NB4 (cell line): ENCODE measurements at regions not wholly inside any gene's neighbourhood (a gene's known extent, or its start where the extent isn't known, plus 50 kb on each side); places are given as distances from the start of the nearest gene placed in this dataset.

Experiments used
- DNase-seq: peaks from one replicate; pipeline ENCODE4 v3.0.0; 2010; ENCODE audit warnings: low read depth
- H3K4me3 ChIP-seq: one replicate; pipeline ENCODE4 v1.5.1; 2011; ENCODE audit warnings: mild to moderate bottlenecking, low read depth, low read length, moderate library complexity
- CTCF ChIP-seq: IDR thresholded peaks from one replicate; pipeline ENCODE4 v1.5.1; 2012; ENCODE audit warnings: low read depth, low read length
- MAX ChIP-seq: IDR thresholded peaks from 2 replicates; pipeline ENCODE4 v1.6.1; 2011; ENCODE audit warnings: low read depth, low read length
- MYC ChIP-seq: IDR thresholded peaks from 2 replicates; pipeline ENCODE4 v1.6.1; 2011; ENCODE audit warnings: low read depth, low read length
- POLR2A ChIP-seq: IDR thresholded peaks from 2 replicates; pipeline ENCODE4 v1.6.1; 2011; ENCODE audit warnings: mild to moderate bottlenecking; ENCODE audit not compliant: insufficient read length; ENCODE audit errors: extremely low read depth

DNA sequence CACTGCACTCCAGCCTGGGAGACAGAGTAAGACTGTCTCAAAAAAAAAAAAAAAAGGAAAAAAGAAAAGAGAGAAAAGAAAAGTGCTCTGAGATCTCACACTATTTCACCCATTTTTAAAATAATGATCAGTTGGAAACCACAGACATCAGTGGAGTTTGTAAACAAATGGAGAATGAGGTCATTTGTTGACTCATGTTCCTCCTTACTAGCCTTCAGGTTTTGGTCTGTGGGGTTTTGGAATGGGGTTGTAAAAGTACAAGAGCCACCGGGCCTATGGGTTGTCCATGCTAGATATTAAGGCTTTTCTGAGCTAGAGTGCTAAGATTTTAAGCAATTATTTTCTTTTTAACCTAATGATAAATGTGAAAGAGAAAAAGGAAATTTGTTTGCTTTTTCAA, 104.4 kb upstream of the PRL start:
- TF ChIP-seq POLR2A (no peak), MAX (no peak), MYC (no peak), CTCF (no peak)

DNA sequence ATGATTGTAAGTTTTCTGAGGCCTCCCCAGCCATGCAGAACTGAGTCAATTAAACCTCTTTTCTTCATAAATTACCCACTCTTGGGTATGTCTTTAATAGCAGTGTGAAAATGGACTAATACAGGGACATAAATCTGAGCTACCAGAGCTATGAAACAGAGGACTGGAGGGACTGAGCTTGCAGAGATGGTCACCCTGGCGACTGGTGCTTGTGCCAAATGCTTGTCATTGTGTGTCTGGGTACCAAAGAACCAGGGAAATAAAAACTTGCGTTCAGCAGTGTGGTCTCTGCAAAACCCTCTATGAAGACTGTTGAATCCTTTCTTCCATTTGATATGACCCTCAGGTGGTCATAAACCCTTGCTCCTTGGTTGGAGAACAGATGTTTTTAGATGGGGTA, 105.1 kb upstream of the PRL start:
- TF ChIP-seq CTCF (no peak), MYC (no peak), POLR2A (no peak), MAX (no peak)
- no peak for DNase-seq
- no peak overlapping the region for H3K4me3 ChIP-seq

More for the DNA sequence above, 104.4 kb upstream of the PRL start:
- DNase-seq, result no peak
- no peak overlapping the region for H3K4me3 ChIP-seq

DNA sequence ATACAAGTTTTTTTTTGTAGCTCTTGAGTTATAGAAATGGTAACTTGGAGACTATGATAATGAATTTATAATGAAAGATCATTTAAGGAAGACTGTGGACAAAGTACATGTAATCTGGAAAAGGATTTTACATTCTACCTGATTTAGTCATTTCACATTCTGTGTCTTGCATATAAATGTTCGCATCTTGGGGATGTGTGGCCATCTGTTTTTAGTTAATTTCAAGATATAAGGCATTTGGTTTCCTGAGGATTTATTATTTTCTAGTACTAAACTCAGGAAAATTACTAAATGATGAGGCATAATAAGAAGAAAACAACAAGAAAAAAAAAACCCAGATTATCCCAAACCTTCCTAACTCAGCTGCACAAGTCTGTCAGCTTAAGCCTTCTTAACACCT, 112.7 kb upstream of the PRL start:
- no peak overlapping the region for H3K4me3 ChIP-seq
- TF ChIP-seq MYC, result no peak
- no peak for TF ChIP-seq POLR2A
- TF ChIP-seq CTCF, result no peak
- TF ChIP-seq MAX, result no peak
- DNase-seq, result no peak

- TF ChIP-seq MYC, result no peak
- no peak for TF ChIP-seq POLR2A
- no peak for TF ChIP-seq MAX
- no peak for TF ChIP-seq CTCF
- no peak overlapping the region for H3K4me3 ChIP-seq
- DNase-seq, result no peak
Measured at GRCh38 chr6:22411376-22412105, 114.7 kb upstream of the PRL start.

DNA sequence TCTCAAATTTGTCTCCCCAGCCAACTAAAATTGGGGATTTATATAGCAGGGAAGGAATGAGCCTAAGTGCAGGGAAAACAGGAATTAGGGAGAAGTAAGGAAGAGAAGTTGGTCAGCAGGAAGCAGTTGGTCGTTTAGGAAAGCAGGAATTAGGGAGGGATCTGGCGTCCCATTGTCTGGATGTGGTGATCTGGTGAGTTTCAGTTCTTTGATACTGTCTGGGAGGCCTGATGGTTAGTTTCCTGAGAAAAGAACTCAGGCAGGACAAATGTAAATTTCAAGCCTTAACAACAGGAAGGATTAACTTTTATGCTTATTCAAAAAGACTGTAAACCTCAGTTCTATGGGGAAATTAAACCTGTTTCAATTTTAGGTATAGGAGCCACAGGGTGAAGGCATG, 116.2 kb upstream of the PRL start:
- no peak overlapping the region for H3K4me3 ChIP-seq
- TF ChIP-seq POLR2A (no peak), MYC (no peak), CTCF (no peak), MAX (no peak)
- DNase-seq, result no peak
